Ramos (cell line): ENCODE measurements at regions not wholly inside any gene's neighbourhood (a gene's known extent, or its start where the extent isn't known, plus 50 kb on each side); places are given as distances from the start of the nearest gene placed in this dataset.

ENCODE experiments used
- in situ Hi-C: fragments of 300-500 bp; cut with MboI; formaldehyde crosslinking; loops from one replicate; pipeline ENCODE4 v1.14.3; 2022; ENCODE audit warnings: low sequenced_read_pairs; ENCODE audit not compliant: unreplicated experiment

DNA sequence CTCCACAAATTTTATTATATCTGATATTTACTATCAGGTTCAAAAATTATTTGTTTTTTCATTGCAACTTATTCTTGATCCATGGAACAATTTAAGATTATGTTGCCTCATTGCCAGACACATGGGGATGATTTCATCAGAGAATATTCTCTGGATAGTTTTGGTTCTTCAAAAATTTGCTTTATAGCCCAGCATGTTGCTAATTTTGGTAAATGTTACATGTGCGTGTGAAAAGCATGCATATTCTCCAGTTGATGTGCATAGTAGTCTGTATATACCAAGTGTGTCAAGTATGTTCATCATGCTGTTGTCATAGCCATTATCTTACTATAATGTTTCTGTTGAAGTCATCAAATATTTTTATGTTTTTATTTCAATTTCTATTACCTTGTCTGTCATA is 122.3 kb downstream of the RFC3 start:
- in situ Hi-C loops, result loop anchor here (25.0 kb wide), 1 partner anchor 1222 kb away; no protein-coding TSS in a partner anchor

DNA sequence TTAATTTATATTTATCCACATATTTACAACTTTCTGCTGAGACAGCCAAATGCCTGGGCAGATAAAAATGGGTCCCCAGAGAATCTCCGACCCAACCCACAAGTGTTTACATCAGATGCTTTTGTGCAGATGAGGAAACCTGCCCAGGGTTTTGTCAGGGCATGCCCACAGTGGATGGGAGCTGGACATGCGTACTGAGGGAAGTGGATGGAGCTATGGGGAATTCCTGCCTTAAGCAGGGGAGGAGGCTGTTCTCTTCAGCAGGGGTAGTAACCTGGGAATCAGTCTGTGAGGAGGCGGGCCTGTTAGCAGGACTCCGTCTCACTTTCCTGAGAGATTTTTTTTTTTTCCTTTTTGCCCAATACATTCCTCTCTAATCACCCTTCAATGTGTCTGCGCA is 122.9 kb downstream of the RFC3 start:
- in situ Hi-C loops, result loop anchor here (25.0 kb wide), 1 partner anchor 1221 kb away; no protein-coding TSS in a partner anchor

DNA sequence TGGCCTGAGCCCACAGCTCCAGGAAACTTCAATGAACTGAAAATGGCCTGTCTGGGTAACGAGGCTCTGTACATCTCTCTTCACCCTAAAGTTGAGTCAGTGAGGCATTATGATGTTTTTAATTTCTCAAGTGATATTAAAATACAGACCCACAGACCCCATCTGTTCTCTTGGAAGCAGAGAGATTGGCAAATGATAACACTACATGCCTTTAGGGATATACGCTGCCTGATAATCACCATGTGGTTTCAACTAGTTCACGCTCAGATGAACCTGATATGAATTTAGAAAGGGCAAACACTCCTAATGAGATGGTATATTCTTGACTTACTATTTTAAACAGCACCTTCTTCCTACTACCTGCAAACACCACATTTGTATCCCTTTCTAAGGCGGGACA is 127.5 kb downstream of the RFC3 start:
- in situ Hi-C loops, result loop anchor here (25.0 kb wide), 1 partner anchor 1217 kb away; no protein-coding TSS in a partner anchor

DNA sequence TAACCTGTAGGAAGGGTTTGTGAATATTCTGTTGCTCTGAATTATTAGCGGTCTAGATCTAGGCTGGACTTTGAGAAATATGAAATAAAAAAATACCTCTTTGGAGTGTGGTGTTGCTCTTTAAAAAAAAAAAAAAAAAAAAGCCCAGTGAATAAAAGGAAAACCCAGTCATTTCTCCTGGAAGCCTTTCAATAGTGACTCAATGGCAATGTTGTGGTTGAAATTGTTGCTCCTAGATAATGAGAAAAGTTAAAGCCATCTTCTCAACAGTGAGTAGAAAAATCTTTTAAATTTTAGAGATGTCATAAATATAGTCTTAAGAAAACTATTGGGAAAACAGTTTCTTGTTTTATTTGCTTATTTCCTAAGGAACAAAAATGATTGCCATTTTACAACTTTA is 135.3 kb downstream of the RFC3 start:
- in situ Hi-C loops, result no loop called here

DNA sequence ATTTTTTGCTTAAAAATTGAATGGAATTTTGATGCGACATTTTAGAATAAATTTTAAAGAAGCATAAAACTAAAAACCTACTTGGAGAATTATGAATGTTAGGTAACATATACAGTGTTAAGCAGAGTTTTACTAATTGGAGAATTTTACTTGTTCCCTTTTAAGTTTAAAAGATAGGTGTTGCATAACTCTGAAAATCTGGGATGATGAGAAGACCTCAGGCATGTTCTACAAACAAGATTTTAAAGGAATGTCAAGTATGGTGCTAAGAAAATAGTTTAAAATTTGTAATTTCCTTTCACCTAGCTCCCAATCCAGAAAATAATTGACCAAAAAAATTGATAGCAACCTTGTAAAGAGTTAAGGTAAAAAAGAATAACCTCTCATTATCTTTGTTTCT is 135.8 kb downstream of the RFC3 start:
- in situ Hi-C loops, result no loop called here

DNA sequence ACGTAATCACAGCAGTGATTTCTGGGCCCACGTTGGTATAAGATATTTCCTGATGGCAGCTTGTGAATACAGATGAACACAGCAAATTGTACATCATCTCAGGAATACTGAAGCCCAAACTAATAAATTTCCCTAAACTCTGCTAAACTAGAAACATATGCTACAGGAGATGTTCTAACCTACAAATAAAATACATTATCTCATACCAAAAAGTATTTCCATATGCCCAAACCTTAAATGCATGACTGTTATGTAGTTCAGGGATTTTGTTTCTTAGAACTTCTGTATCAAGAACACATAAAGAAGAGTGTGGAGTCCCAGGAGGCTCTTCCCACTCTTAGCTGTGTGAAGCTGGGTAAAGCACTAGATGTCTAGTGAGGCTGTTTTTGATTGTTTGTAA is 138.4 kb downstream of the RFC3 start:
- in situ Hi-C loops, result no loop called here

DNA sequence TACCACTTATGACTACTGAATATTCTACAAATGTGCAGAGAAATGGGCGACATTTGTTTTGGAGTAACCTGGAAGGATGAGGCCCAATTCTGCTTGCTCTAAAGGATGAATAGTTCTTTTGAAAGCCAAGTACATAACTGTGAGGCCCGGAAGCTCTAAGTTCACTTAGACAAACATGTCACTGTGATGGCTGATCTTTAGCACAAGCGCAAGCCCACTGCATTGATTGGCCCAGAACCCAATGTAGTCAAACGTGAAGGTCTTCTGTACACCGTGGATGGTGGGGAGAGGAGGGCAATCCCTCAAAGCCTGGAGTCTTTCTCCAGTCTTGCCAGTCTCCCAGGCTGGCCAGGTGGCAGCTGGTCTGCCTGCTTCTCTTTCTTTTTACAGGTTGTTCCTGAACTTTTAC is 139.6 kb downstream of the RFC3 start:
- in situ Hi-C loops, result no loop called here

DNA sequence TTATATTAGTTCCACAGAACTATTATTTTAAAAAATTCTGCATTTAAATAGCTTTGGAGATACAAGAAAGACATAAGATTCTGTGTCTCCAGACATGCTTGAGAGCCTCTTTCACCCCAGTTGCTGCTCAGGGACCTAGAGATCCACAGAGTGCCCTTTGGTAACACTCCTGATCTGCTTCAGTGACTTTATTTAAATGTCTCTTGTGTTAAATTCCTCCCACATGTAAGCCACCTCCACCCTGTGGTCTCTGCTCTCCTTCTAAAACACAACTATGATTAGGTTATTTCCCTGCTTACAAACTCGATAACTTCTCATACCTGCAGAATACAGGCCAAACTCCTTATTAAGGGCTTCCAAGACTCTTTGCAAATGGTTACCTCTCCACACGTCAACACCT is 141.0 kb downstream of the RFC3 start:
- in situ Hi-C loops, result no loop called here

DNA sequence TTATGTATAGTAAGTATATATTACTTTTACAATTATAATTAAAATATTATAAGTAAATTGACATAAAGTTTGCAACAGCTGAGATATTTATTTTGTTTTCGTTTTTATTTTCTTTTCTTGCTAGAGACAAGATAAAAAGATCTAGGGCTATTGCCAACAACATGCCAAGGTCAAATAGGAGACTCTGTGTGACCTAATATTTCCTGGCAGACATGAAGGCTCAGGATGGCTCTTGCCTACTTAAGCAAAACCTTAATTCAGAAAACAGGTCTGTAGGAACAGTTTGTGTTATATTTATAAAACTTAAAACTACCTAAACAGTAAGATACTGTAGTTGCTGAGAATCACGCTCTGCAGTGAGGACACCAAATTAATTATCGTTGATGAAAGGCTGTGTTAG is 145.2 kb downstream of the RFC3 start:
- in situ Hi-C loops, result no loop called here

DNA sequence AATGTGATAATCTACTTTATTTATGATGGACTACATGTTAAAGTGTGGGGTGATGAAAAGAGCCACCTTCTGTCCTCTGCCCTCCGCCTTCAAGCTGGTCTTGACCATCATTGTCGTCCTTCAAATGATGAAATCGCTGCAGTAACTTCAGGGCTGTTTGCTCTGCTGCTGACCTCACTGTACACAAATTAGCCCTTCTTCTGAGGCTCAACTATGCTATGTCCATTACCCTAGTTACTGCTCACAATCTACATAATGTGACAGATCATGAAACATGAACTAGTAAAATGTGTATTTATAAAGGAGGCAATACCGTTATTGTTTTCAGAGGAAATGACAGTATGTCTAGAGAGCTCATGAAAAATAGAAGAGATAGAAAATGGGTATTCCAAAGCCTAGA is 145.9 kb downstream of the RFC3 start:
- in situ Hi-C loops, result no loop called here

DNA sequence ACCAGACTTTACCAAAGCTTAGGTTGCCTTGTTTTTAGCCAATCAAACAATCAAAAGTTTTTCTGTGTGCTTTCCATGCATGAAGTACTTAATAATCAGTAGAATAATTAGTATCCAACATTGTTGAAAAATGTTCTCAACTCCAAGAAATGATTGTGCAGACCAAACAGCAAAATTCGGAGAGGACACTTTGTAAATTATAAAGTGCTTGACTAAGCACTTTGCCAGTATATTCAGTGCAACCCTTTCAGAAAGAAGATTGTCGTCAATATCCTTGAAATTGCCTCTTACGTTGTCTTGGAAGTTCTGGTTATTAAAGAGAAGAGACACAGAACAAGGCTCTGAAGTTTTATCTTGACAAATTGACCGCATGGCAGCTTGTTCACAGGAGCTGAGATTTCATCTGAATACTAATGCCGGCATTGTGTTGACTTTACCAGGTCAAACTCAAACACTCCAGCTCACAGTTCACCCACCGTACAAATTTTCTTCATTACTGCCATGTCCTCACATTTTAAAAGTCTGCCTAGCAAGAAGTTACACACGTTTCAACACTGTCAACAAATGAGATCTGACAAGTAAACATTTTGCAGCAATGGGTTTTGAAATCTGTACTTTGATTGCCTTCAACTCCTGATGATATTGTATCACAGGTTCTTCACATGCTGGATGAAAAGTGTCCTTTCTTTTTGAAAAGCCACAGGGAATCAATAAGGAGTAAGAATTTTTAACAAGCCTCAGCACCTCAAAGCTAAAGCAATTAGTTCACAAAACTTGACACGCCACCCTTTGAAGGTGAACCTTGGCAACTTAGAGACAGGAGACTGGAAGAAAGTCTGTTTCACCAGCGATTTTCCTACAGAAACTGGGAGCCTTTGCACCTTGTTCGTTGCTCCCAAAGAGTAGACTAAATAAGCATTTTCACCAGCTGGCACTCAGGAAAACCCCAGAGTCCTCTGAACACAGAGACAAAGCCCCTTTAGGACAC is 150.9 kb downstream of the RFC3 start:
- in situ Hi-C loops, result no loop called here

DNA sequence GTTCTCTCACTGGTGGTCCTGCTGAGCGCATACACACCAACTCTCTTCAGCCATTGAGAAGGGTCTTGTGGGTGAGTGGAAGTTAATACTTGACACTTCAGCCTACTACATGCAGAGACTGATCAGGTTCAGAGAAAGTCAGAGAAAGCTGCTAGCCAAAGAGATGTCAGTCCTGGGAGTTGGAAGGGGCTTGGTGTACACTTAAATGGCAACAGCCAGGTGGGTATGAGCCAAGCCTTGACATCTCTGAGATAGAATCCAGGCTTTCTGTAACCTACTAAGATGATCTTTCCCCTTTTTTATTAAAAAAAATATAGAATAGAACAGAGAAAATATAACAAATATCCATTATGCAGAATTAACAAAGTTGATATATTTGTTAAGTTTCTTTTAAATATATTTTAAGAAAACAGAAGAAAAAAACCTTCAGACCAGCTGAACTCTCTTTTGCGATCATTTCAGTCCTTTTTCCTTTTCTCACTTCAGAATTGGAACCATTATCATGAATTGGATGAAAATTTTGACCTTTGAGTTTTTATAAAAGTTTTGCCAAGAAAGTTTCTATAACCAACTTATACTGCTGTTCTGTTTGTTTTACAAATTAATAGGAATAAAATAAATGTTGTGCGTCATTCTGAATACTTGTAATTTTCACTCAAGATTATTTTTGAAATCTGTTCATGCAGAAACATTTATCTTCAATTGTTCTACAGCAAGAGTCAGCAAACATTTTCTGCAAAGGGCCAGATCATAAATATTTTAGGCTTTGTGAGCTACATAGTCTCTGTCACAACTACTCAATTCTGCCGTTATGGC is 153.0 kb downstream of the RFC3 start:
- in situ Hi-C loops, result no loop called here

DNA sequence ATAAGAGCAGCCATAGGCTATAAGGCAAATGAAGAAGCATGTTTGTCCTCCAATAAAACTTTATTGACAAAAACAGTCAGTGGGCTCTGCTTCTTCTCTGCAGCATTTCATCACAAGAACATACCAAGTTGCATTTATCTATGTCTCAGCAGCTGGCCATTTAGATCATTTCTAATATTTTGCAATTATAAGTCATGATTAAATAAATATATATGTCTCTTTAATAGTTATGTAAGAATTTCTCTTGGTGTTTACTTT is 153.5 kb downstream of the RFC3 start:
- in situ Hi-C loops, result no loop called here

DNA sequence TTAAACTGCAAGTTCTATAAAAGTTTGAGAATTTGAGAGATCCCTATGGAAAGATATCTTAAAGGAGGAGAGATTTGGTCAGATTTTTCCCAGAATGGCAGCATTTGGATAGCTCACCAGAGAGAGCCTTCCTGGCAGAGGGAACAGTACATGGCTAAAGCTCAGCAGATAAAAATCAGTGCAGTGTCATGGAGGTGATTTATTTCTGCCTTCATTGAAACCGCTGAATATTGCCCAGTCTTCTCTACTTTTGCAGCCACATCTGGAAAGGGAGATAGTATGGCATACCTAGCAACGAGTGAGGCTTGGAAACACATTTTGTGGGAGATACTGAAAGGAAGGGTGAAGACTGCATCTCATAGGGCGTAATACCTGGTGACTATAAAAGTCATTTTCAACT is 155.2 kb downstream of the RFC3 start:
- in situ Hi-C loops, result no loop called here

DNA sequence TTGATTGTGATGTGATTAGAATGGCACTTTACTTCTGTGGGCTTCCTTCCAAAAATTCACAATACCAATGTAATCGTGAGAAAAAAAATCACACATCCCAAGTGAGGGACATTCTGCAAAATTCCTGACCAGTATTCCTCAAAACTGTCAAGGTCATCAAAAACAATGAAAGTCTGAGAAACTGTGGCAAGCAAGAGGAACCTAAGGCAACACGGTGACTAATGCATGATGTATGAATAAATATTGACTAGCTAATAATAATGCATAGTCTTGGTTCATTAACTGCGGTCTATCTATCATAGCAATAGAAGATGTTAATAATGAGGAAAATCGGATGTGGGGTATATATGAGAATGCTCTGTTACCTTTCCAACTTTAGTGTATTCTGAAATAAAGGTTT is 159.0 kb downstream of the RFC3 start:
- in situ Hi-C loops, result no loop called here

DNA sequence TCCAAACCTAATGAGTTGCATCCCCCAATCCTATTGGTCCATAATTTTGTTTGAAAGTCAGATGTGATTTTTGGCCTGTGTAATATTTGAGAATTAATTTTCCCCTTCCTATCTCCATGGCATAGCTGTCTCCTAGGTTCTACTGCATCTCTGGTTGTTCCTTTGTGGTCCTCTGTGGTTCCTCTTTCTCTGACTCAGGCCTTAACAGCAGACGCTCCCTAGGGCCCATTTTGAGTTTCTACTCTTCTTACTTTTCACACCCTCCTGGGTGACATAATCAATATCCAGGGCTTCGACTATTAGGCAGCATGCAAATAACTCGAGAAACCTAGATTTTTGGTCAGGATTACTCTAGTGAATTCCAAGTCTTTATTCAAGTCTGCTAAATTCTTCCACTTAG is 160.7 kb downstream of the RFC3 start:
- in situ Hi-C loops, result no loop called here

DNA sequence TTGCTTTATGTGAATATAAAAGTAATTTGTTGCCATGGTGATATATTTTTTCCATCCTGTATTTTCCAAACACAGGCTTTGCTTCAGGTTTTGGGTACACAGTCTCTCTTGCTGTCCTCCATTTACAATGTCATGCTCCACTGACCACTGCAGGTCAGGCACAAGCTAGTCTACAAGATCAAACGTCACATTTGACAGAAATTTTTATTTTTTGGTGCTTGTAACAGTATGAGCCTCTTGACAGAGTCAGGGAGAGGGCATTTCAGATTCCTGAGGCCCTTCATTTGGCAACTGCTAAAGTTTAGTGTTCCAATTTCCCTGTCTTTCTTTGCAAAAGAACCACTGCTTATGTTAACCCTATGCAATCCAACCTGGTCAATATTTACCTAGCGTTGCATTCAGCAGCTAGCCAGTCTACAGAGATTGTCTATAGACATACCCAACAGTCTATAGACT is 175.0 kb downstream of the RFC3 start:
- in situ Hi-C loops, result no loop called here

DNA sequence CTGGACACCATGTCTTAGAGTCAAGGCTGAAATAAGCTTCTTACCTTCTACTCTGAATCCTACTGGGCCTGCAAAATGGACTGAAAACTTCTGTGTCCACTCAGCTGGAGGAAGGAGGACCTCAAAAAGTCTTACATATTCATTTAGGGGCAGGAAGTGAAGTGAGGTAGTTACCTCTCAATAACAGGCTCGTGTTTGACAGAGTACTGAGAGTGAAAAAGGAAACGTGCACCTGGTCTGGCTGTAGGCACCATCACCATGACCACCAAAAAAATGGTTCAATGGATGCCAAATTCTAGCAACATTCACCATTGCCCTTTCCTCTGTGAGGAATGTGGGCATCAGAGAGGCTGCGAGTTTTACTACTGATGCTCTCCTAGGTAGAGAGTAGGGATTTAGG is 176.2 kb downstream of the RFC3 start:
- in situ Hi-C loops, result no loop called here

DNA sequence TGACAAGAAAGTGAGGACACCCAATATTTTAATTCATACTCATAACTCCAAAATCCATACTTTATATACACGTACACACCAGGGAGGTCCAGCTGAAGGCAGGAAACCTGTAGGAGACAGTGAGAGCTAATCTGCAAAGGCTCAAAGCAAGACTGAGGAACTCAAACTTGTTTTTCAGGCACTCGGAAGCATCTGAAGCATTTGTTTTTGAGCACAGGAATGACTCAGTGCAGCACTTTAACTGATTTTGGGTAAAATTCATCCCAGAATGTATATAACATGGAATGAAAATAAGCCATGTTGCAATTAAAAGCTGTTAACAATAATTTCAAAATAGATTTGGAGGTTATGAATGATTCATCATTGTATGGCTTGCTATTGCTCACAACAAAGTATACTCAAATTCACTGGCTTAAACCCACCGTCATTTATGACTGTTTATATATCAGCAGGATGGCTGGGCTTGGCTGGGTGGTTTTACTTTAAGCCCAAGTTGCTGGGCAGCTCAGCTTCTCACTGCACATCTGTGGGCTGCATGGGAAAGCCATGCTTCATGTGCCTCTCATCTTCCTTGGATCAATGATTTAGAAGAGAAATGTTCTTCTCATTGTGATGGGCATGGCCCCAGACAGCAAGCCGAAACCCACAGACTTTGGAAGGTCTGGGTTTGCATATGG is 177.0 kb downstream of the RFC3 start:
- in situ Hi-C loops, result no loop called here

DNA sequence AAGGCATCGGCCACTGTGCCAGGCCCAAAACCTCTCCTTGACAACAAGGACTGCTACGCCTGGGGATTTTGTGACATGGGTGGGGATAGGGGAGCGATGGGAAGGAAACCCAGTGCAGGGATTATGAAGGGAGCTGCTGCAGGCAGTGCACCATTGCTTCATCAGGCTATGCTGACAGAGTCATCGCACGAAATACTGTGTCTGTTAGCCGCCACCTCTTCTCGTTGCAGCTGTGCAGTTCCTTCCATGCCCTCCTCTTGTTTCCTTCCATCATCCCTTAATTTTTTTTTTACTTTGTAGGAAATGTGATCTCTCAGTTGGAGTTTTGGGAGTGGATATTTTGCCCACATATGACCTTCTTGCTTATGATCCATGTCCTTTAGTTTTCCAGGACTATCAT is 178.7 kb downstream of the RFC3 start:
- in situ Hi-C loops, result no loop called here

DNA sequence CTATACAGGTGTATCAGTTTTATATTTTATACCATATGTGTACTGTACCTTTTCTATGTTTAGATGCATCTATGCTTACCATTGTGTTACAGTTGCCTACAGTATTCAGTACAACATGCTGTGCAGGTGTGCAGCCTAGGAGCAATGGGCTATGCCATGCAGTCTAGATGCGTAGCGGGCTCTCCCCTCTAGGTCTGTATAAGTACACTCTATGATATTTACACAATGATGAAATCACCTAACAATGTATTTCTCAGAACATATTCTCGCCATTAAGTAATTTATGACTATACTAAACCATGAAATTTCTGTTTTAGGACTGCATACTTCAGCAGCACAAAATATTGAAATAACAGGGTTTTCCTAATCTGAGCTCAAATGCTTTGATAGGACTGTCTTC is 179.6 kb downstream of the RFC3 start:
- in situ Hi-C loops, result no loop called here
